K562 (cell line): ENCODE measurements at regions not wholly inside any gene's neighbourhood (a gene's known extent, or its start where the extent isn't known, plus 50 kb on each side); places are given as distances from the start of the nearest gene placed in this dataset.
A peak's percentile ranks its signal among the peaks of the same experiment; 100 is the strongest.

Source experiments
- ATF4 ChIP-seq: fragments of 450-650 bp; formaldehyde crosslinking; IDR thresholded peaks from 2 replicates; pipeline ENCODE4 v1.4.0; 2022; ENCODE audit warnings: mild to moderate bottlenecking, moderate library complexity
- ETV1 ChIP-seq: fragments of 450-650 bp; conservative IDR thresholded peaks from 2 replicates; pipeline ENCODE4 v1.6.1; 2016; ENCODE audit warnings: missing genetic modification characterization, control low read depth, low read depth, missing compliant biosample characterization
- FOXK2 ChIP-seq, 2 experiments: fragments of 450-650 bp; IDR thresholded peaks in 1 of 2; conservative IDR thresholded peaks in 1 of 2; 2 replicates each; pipeline ENCODE4 v1.6.1; 2016; ENCODE audit warnings: low read depth in 2 of 2, mild to moderate bottlenecking in 1 of 2
- HDGF ChIP-seq: fragments of 450-650 bp; IDR thresholded peaks from 2 replicates; pipeline ENCODE4 v1.6.1; 2016
- HES1 ChIP-seq: fragments of 450-650 bp; IDR thresholded peaks from 2 replicates; pipeline ENCODE4 v1.6.1; 2016; ENCODE audit warnings: low read depth, mild to moderate bottlenecking, moderate library complexity
- HMGN3 ChIP-seq: IDR thresholded peaks from 2 replicates; pipeline ENCODE4 v1.6.1; 2011; ENCODE audit warnings: borderline replicate concordance, low read depth, mild to moderate bottlenecking, mixed read lengths, low read length; ENCODE audit not compliant: insufficient read length; ENCODE audit errors: extremely low read depth
- KAT2B ChIP-seq: IDR thresholded peaks from one replicate; pipeline ENCODE4 v1.6.1; 2012; ENCODE audit warnings: low read depth, mild to moderate bottlenecking, control low read depth, inconsistent platforms, low read length, moderate library complexity
- KLF6 ChIP-seq: fragments of 250-450 bp; sonication (Bioruptor Pico); IDR thresholded peaks from 2 replicates; pipeline ENCODE4 v1.4.0; 2020; ENCODE audit warnings: mild to moderate bottlenecking, moderate library complexity, borderline replicate concordance
- NELFE ChIP-seq: IDR thresholded peaks from 2 replicates; pipeline ENCODE4 v1.6.1; 2011; ENCODE audit warnings: mild to moderate bottlenecking; ENCODE audit not compliant: insufficient read depth, insufficient read length
- NRF1 ChIP-seq, 2 experiments: fragments of 450-650 bp; IDR thresholded peaks in 1 of 2; conservative IDR thresholded peaks in 1 of 2; 2 replicates each; pipeline ENCODE4 v1.6.1; 2014; ENCODE audit warnings: mild to moderate bottlenecking in 2 of 2
- PRMT5 ChIP-seq: sonication (generic); formaldehyde crosslinking; IDR thresholded peaks from 2 replicates; pipeline ENCODE4 v1.5.0; 2020; ENCODE audit warnings: missing genetic modification reagents
- RFX5 ChIP-seq: IDR thresholded peaks from 2 replicates; pipeline ENCODE4 v1.6.1; 2011; ENCODE audit warnings: low read depth, mild to moderate bottlenecking, improper control_type of control experiment, low read length
- SAFB ChIP-seq: fragments of 200-400 bp; formaldehyde crosslinking; IDR thresholded peaks from 2 replicates; pipeline ENCODE4 v1.6.1; 2017; ENCODE audit warnings: low read depth, low read length, borderline replicate concordance
- SLC30A9 ChIP-seq: fragments of 250-450 bp; sonication (Bioruptor Pico); IDR thresholded peaks from 2 replicates; pipeline ENCODE4 v1.8.0; 2022; ENCODE audit warnings: mild to moderate bottlenecking, moderate library complexity
- SNIP1 ChIP-seq: fragments of 450-650 bp; IDR thresholded peaks from 2 replicates; pipeline ENCODE4 v1.7.1; 2017; ENCODE audit warnings: low read depth, mild to moderate bottlenecking
- UBTF ChIP-seq, 2 experiments: IDR thresholded peaks; 2 replicates each; pipeline ENCODE4 v1.6.1; 2012; ENCODE audit warnings: improper control_type of control experiment in 2 of 2, low read depth in 2 of 2, low read length in 2 of 2, borderline replicate concordance in 1 of 2
- ZBED1 ChIP-seq: IDR thresholded peaks from 2 replicates; pipeline ENCODE4 v1.6.1; 2014
- ZFP1 ChIP-seq: fragments of 450-650 bp; formaldehyde crosslinking; IDR thresholded peaks from 2 replicates; pipeline ENCODE4 v1.4.0; 2020; ENCODE audit warnings: mild to moderate bottlenecking, mixed read lengths
- ZFP91 ChIP-seq: sonication (generic); formaldehyde crosslinking; IDR thresholded peaks from 2 replicates; pipeline ENCODE4 v1.8.0; 2022; ENCODE audit warnings: mild to moderate bottlenecking, missing genetic modification reagents
- ZNF354B ChIP-seq: fragments of 250-450 bp; sonication (Bioruptor Pico); IDR thresholded peaks from 2 replicates; pipeline ENCODE4 v1.4.0; 2020
- ZNF583 ChIP-seq: fragments of 250-450 bp; sonication (Bioruptor Pico); IDR thresholded peaks from 2 replicates; pipeline ENCODE4 v1.4.0; 2020
- TF ChIP-seq, protein P1 (sequence below), 2 experiments: IDR thresholded peaks; 2 replicates each; pipeline ENCODE4 v1.6.1; 2011; ENCODE audit warnings: borderline replicate concordance in 1 of 2, control low read depth in 1 of 2, low read depth in 1 of 2, low read length in 1 of 2, mild to moderate bottlenecking in 1 of 2, mixed read lengths in 1 of 2, moderate library complexity in 1 of 2; ENCODE audit not compliant: insufficient read depth in 1 of 2, insufficient read length in 1 of 2, poor library complexity in 1 of 2, severe bottlenecking in 1 of 2; ENCODE audit errors: extremely low read depth in 1 of 2

DNA sequence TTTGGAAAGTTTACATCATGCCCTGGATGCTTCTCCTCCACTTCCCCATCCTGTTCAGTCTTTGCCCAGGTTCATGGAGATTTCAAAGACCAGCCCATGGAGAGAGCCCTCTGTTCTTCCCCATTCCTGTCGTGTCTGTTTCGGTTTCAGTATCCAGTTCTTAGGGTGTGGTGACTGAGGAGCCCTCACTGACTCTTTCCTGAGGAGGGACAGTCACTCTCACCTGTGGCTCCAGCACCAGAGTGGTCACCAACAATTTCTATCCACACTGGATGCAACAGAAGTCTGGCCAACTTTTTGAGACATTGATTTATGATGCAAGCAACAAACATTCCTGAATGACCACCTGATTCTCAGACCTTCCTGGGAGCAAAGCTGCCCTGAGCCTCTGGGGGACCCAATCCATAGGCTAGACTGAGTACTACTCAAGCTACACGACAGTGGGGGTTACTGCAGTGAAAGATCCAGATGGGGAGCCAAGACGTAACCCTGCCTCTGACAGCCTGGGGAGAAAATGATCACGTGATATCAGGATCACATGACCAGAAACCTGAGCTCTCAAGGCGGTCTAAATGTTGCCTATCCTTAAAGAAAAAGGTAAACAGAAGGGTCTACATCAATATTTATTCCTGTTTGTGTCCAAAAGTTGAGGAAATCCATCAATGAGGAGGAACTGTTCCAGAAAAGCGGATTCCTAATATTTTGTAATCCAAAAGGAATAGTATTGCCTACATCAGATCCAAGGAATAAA is 76.2 kb upstream of the VPREB1 start (continued):
- no peak for TF ChIP-seq SNIP1
- peak; percentile 57 for TF ChIP-seq ZFP1
- TF ChIP-seq ATF4 (CRISPR knock-in tag), result peak; percentile 70; the same call in 1 of the 2 replicates
- TF ChIP-seq NRF1 (conservative IDR thresholded peaks at IDR 0.05 in 1 of 2, IDR thresholded peaks at IDR 0.05 in 1 of 2), result no peak; a peak in 1 of 4 replicates
- TF ChIP-seq NELFE, result no peak
- peak; percentile 98 to 99 for TF ChIP-seq FOXK2 (conservative IDR thresholded peaks at IDR 0.05 in 1 of 2, IDR thresholded peaks at IDR 0.05 in 1 of 2; ENCODE audit: low read depth in 2 of 2)
- TF ChIP-seq, protein P1, sequence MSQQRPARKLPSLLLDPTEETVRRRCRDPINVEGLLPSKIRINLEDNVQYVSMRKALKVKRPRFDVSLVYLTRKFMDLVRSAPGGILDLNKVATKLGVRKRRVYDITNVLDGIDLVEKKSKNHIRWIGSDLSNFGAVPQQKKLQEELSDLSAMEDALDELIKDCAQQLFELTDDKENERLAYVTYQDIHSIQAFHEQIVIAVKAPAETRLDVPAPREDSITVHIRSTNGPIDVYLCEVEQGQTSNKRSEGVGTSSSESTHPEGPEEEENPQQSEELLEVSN (IDR thresholded peaks at IDR 0.05; ENCODE audit: borderline replicate concordance in 1 of 2, extremely low read depth in 1 of 2, insufficient read depth in 1 of 2, insufficient read length in 1 of 2, low read depth in 1 of 2, low read length in 1 of 2, poor library complexity in 1 of 2, severe bottlenecking in 1 of 2), result no peak
- no peak; the same call in 1 of the 2 replicates for TF ChIP-seq ZNF583 (CRISPR knock-in tag)
- no peak for TF ChIP-seq HMGN3
- TF ChIP-seq SLC30A9 (CRISPR knock-in tag), result peak; percentile 83; the same call in 1 of the 2 replicates
- peak; percentile 92 for TF ChIP-seq KLF6 (CRISPR knock-in tag)
- TF ChIP-seq UBTF (IDR thresholded peaks at IDR 0.05; ENCODE audit: borderline replicate concordance in 1 of 2, low read depth in 2 of 2, low read length in 2 of 2), result no peak
- TF ChIP-seq HES1, result no peak; the same call in 1 of the 2 replicates
- TF ChIP-seq SAFB, result no peak
- TF ChIP-seq PRMT5 (CRISPR knock-in tag), result no peak
- TF ChIP-seq ETV1 (tag), result no peak
- TF ChIP-seq ZBED1, result no peak
- TF ChIP-seq ZFP91, result peak; percentile 90
- no peak for TF ChIP-seq KAT2B
- TF ChIP-seq HDGF, result no peak
- TF ChIP-seq ZNF354B (CRISPR knock-in tag), result peak; percentile 70
- no peak for TF ChIP-seq RFX5
